ENCODE measurements at regions not wholly inside any gene's neighbourhood (a gene's known extent, or its start where the extent isn't known, plus 50 kb on each side); places are given as distances from the start of the nearest gene placed in this dataset.
"Not testable (repeated sequence)": the region's sequence is repeated elsewhere in the genome, so short reads cannot be mapped to it uniquely, and the experiment has no call there.

DNA sequence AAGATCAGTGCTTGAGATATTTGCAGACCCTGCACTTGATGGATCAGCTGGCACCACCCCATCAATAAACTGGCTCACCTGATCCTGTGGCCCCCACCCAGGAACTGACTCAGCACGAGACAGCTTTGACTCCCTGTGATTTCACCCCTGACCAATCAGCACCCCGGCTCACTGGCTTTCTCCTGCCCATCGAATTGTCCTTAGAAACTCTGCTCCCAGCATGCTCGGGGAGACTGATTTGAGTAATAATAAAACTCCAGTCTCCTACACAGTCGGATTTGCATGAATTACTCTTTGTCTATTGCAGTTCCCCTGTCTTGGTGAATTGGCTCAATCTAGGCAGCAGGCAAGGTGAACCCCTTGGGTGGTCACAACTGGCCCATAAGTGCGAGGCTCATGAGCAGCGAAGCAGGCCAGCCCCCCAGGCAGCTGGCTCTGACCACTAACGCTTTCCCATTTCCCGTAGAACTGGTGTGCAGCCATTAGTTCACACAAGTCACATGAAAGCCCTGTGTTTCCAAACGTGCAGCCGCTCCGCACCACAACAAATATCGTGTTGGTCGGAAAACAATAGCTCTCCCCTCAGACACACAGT is 79.6 kb downstream of the RSPH3 start:
- DNase-seq: no peak

- DNase-seq: no peak
These were observed 80.1 kb downstream of the RSPH3 start for GRCh38 chr6:158919865-158920264.

- DNase-seq: no peak
These were observed 83.4 kb downstream of the RSPH3 start for GRCh38 chr6:158916617-158917016.

GRCh38 chr6:158914923-158915322 is 85.1 kb downstream of the RSPH3 start:
- DNase-seq: no peak

GRCh38 chr6:158913580-158913979 is 86.4 kb downstream of the RSPH3 start:
- DNase-seq: no peak

GRCh38 chr6:158912655-158913054 is 87.3 kb downstream of the RSPH3 start:
- DNase-seq: no peak

GRCh38 chr6:158911746-158912480 is 88.1 kb downstream of the RSPH3 start:
- no peak for DNase-seq

DNA sequence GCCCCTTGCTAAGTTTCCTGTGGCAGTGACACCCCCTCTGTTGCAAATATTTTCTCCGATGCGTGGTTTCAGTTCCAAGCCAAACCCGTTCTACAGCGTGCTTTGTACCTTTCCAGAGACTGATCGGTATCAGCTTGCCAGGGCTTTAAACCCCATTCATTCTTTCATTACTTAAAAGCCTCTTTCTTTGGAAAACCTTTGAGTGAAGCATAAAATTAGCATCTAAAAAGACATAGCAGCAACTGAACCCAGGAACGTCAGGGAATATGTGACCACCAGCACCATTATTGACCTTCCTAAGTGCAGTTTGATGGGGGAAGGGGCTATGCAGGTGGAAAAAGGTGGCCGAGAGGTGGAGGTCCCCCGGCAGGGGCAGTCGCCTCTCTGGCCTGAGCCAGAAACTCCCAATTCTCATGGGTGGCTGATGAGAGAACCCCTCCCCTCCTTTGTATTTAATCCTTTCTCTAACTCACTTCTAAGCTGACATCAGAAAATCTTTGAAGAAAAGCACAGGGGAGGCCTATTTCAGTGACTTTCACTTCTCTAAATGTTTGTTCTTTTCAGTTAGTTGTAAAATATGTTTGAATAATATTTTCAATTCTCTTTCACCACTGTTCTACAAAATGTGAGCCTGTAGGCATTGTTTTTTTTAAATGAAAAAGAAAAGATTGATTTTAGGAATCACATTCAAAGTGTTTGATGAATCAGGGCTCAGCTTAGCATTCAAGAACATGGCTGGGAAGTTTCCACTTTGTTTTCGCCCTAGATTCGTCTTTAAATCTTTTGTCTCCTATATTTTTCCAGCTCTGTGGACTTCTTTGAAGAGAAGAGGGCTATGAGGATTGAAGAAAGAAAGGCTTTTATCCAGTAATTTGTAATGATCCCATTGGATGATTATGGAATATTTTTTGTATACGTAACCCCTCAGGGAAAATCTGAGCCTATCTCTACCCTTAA is 89.2 kb downstream of the RSPH3 start:
- no peak for DNase-seq

DNA sequence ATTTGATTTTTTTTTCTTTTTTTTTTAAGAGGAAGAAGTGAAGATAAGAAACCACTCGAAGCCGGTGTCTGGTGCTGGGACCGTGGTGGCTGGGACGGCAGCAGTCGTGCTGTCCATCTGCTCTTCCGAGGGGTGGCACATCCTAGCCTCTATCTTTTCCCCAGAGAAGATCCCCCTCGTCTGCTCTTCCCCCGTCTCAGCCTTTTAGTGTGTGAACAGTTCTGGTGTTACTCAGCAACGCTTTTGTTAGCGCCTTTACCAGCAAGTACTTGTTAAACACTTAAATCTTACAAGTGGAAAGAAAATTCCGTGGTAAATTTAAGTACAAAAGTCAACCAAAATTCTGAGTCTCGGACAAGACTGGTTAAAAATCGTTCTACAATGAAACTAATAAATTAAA is 90.1 kb downstream of the RSPH3 start:
- no peak for DNase-seq

GRCh38 chr6:158908606-158909005 is 89.4 kb upstream of the EZR start:
- no peak for DNase-seq

- no peak for DNase-seq
These were observed 88.8 kb upstream of the EZR start for GRCh38 chr6:158907931-158908330.

DNA sequence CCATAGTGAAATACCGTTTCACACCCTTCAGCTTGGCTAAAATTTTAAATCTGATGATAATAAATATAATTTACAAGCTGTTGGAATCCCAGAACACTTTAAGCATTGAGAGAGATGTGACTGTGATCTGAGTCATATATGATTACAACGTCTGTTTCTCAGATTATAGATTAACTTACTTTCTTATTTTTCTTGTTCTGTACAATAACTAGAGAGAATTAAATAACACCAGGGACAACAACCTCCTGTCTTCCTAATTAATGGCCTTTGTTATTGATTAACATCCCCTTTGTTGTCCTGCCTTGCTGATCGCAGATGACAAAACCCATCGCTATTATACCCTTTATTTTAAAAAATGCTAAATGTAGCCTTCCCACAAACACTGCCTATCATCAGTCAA is 87.8 kb upstream of the EZR start:
- DNase-seq: no peak

DNA sequence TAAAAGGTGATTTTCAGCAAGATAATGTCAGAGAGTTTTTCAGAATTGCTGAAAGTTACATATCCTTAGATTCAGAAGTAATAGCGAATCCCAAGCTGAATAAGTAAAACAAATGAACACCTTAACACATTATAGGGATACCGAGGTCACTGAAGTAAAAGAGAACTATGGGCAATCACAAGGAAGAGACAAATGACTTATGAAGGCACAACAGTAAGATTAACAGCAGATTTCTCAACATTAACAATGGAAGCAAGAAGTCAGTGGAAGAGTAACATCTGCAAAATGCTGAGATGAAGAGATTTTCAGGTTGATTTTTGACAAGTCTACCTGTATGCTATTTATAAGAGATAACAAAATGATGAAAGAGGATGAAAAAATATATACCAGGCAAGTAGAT is 86.1 kb upstream of the EZR start:
- no peak for DNase-seq

GRCh38 chr6:158903801-158904200 is 84.6 kb upstream of the EZR start:
- DNase-seq: no peak

DNA sequence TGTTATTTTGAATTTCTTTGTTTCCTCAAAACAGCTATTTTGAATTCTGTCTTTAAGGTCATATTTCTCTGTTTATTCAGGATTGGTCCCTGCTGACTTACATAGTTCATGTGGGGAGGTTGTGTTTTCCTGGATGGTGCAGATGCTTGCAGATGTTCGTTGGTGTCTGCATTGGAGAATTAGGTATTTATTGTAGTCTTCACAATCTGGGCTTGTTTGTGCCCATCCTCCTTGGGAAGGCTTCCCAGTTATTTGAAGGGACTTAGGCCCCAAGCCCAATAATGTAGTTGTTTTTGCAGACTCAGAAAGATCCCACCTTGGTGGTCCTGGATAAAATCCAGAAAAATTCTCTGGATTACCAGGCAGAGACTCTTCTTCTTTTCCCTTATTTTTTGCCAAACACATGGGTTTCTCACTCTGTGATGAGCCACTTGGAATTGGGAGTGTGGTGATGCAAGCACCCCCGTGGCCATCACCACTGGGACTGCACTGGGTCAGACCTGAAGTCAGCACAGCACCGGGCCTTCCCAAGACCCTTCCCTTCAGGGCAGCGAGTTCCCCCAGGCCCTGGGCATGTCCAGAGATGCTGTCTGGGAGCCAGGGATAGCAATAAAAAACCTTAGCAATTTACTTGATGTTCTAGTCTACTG is 81.6 kb upstream of the EZR start:
- DNase-seq: no peak

DNA sequence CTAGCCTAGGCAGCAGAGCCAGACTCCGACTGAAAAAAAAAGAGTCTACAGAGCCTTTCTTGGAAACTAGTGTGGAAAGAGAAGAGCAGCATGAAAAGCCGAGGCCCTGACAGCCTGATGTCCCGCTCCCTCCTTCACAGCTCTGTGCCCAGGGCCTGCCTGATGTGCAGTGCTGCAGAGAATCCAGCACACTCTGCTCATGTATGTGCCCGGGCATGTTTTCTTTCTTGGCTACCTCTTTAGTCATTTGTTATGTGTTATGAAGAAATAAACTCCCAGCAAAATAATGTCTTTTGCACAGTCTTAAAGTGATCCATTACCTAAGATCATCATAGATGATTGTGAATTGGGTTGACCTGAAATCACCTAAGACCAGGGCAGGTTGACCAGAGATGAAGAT is 78.1 kb upstream of the EZR start:
- DNase-seq: no peak

DNA sequence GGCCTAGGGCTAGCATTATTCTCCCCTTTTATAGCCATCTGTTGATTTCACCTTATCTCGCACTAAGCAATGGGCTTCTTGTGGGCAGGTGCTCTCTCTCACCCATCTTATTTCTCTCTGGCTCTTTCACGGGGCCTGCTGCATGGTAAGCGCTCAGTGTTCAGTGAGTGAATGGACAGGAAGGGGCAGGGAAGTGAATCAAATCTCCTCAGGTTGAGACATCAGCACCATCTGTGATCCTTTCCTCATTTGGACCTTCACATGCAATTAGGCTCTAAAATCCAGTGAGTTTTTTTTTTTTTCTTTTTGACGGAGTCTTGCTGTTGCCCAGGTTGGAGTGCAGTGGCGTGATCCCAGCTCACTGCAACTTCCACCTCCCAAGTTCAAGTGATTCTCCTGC is 76.5 kb upstream of the EZR start:
- no peak for DNase-seq

- no peak for DNase-seq
These were observed 75.0 kb upstream of the EZR start for GRCh38 chr6:158894193-158894592.

GRCh38 chr6:158892266-158892665 is 73.1 kb upstream of the EZR start:
- DNase-seq: no peak

DNA sequence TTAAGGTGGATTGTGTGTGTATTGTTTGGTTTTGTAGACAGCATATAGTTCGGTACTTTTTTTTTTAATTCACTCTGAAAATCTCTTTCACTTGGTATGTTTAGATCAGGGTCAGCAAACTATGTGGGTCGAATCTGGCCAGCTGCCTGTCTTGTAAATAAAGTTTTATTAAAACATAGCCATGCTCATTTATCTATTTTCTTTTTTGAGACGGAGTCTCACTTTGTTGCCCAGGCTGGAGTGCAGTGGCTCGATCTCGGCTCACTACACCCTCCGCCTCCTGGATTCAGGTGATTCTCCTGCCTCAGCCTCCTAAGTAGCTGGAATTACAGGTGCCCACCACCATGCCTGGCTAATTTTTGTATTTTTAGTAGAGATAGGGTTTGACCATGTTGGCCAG is 72.4 kb upstream of the EZR start:
- not testable (repeated sequence) for DNase-seq

DNA sequence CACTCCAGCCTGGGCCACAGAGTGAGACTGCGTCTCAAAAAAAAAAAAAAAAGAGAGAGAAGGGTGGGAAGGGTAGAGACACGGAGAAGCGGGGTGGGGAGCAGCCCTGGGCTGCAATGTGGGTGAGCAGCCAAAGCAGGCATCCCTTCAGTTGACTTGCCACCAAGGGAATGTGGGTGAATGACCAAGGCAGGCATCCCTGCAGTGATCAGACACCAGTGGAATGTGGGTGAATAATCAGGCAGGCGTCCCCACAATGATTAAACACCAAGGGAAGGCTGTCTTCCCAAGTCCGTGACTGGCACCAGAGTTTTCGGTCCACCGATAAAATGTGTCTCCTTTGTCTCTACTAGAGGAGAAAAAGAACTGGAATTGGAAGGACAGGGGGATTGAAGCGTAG is 69.0 kb upstream of the EZR start:
- DNase-seq: not testable (repeated sequence)

- DNase-seq: not testable (repeated sequence)
These were observed 67.3 kb upstream of the EZR start for GRCh38 chr6:158886346-158886977.

DNA sequence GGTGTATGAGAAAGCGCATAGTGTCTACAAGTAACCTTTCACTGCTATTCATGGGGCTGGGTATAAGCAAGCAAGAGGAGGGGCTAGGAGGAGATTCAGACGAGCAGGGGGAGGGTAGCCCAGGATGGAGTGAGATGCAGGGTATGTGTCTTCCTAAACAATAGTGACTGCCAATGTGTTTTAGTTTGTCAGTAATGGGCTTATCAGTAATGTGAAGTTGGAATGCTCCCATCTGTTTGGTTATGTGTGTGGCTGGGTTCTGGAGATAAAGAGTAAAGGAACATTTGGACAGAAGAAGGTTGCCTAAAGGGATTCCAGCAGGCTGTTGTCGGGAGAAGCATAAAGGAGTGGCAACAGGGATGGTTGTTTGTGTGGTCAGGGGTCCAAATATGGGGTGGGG is 62.7 kb upstream of the EZR start:
- DNase-seq: not testable (repeated sequence)

Data from NCI-H1105 (cell line).